Osteocyte (in vitro differentiated cells): ENCODE measurements at regions not wholly inside any gene's neighbourhood (a gene's known extent, or its start where the extent isn't known, plus 50 kb on each side); places are given as distances from the start of the nearest gene placed in this dataset.
A peak's percentile ranks its signal among the peaks of the same experiment; 100 is the strongest.
"Not testable (repeated sequence)": the region's sequence is repeated elsewhere in the genome, so short reads cannot be mapped to it uniquely, and the experiment has no call there.

Source experiments
- DNase-seq: peaks from one replicate; pipeline ENCODE4 v3.0.0; 2021; ENCODE audit warnings: mixed read lengths; ENCODE audit not compliant: unreplicated experiment; ENCODE audit errors: extremely low spot score
- H3K27ac Mint-ChIP-seq: one replicate; pipeline ENCODE4 v1.8.0; 2021; ENCODE audit warnings: mild to moderate bottlenecking, mixed read lengths; ENCODE audit not compliant: unreplicated experiment
- H3K27me3 Mint-ChIP-seq: one replicate; pipeline ENCODE4 v1.8.0; 2021; ENCODE audit warnings: mixed read lengths; ENCODE audit not compliant: unreplicated experiment
- H3K36me3 Mint-ChIP-seq: one replicate; pipeline ENCODE4 v1.8.0; 2021; ENCODE audit warnings: mixed read lengths; ENCODE audit not compliant: unreplicated experiment
- H3K4me1 Mint-ChIP-seq: one replicate; pipeline ENCODE4 v1.8.0; 2021; ENCODE audit warnings: mixed read lengths; ENCODE audit not compliant: unreplicated experiment
- H3K4me3 Mint-ChIP-seq: one replicate; pipeline ENCODE4 v1.8.0; 2021; ENCODE audit warnings: mild to moderate bottlenecking, moderate library complexity, mixed read lengths; ENCODE audit not compliant: unreplicated experiment
- H3K9me3 Mint-ChIP-seq: one replicate; pipeline ENCODE4 v1.8.0; 2021; ENCODE audit warnings: mixed read lengths; ENCODE audit not compliant: unreplicated experiment
- CTCF ChIP-seq: fragments of 200-600 bp; sonication (generic); IDR thresholded peaks from 2 replicates; pipeline ENCODE4 v1.5.0; 2021; ENCODE audit warnings: antibody characterized with exemption, mild to moderate bottlenecking, moderate library complexity

- H3K4me3 Mint-ChIP-seq = no peak overlapping the region
- H3K27ac Mint-ChIP-seq = no peak overlapping the region
- peaks cover 2% of the 10 kb centered on the region for H3K27me3 Mint-ChIP-seq
- DNase-seq = no peak
- H3K4me1 Mint-ChIP-seq = no peaks in the 10 kb centered on the region
- no peaks in the 10 kb centered on the region for H3K36me3 Mint-ChIP-seq
- peak; percentile 40 for TF ChIP-seq CTCF
- peaks cover 8% of the 10 kb centered on the region for H3K9me3 Mint-ChIP-seq
These were observed 62.1 kb upstream of the LANCL3 start for GRCh38 chrX:37509349-37509748.

GRCh38 chrX:37516512-37516911, 54.9 kb upstream of the LANCL3 start:
- not testable (repeated sequence) for H3K27me3 Mint-ChIP-seq, H3K4me3 Mint-ChIP-seq, H3K9me3 Mint-ChIP-seq, H3K36me3 Mint-ChIP-seq, H3K4me1 Mint-ChIP-seq, H3K27ac Mint-ChIP-seq, DNase-seq

GRCh38 chrX:37519261-37519660, 52.2 kb upstream of the LANCL3 start:
- not testable (repeated sequence) for H3K9me3 Mint-ChIP-seq, H3K4me1 Mint-ChIP-seq, H3K4me3 Mint-ChIP-seq, H3K27ac Mint-ChIP-seq, H3K36me3 Mint-ChIP-seq, H3K27me3 Mint-ChIP-seq, DNase-seq

GRCh38 chrX:37520860-37521450, 50.5 kb upstream of the LANCL3 start:
- H3K27ac Mint-ChIP-seq, DNase-seq, H3K4me1 Mint-ChIP-seq, H3K9me3 Mint-ChIP-seq, H3K36me3 Mint-ChIP-seq, H3K27me3 Mint-ChIP-seq, H3K4me3 Mint-ChIP-seq: not testable (repeated sequence)
